Astrocyte of the cerebellum (primary cell): ENCODE measurements at regions not wholly inside any gene's neighbourhood (a gene's known extent, or its start where the extent isn't known, plus 50 kb on each side); places are given as distances from the start of the nearest gene placed in this dataset.
A peak's percentile ranks its signal among the peaks of the same experiment; 100 is the strongest.

Experiments used
- DNase-seq: peaks from one replicate; pipeline ENCODE4 v3.0.0-alpha.2; 2011; ENCODE audit warnings: low read depth
- H3K4me3 ChIP-seq: 2 replicates; pipeline ENCODE4 v1.5.1; 2011; ENCODE audit warnings: mild to moderate bottlenecking, low read depth, low read length, moderate library complexity
- CTCF ChIP-seq: IDR thresholded peaks from 2 replicates; pipeline ENCODE4 v1.5.1; 2012; ENCODE audit warnings: low read length, low read depth, moderate library complexity, mild to moderate bottlenecking; ENCODE audit errors: missing control alignments
- in situ Hi-C: cut with HindIII; loops from 2 replicates; pipeline ENCODE4 v1.10.0; 2017; ENCODE audit warnings: low sequenced_read_pairs

- in situ Hi-C loops = no loop called here
- TF ChIP-seq CTCF = no peak
- DNase-seq = no peak
- peak overlapping the region; percentile 43 for H3K4me3 ChIP-seq
Measured at GRCh38 chr13:74574964-74575728, 440.9 kb upstream of the KLF12 start.

- TF ChIP-seq CTCF = peak; percentile 13
- no peak overlapping the region for H3K4me3 ChIP-seq
- DNase-seq = no peak
- in situ Hi-C loops = no loop called here
Measured at GRCh38 chr13:74573654-74574053, 439.4 kb upstream of the KLF12 start.

GRCh38 chr13:74571811-74572210 lies 437.6 kb upstream of the KLF12 start:
- no peak overlapping the region for H3K4me3 ChIP-seq
- DNase-seq = no peak
- in situ Hi-C loops = no loop called here
- TF ChIP-seq CTCF = no peak

GRCh38 chr13:74570834-74571233 lies 436.6 kb upstream of the KLF12 start:
- no peak for TF ChIP-seq CTCF
- in situ Hi-C loops = no loop called here
- DNase-seq = peak; percentile 24
- H3K4me3 ChIP-seq = no peak overlapping the region

GRCh38 chr13:74570046-74570445 lies 435.8 kb upstream of the KLF12 start:
- no peak for TF ChIP-seq CTCF
- in situ Hi-C loops = no loop called here
- H3K4me3 ChIP-seq = no peak overlapping the region
- DNase-seq = no peak

GRCh38 chr13:74569251-74569650 lies 435.0 kb upstream of the KLF12 start:
- in situ Hi-C loops = no loop called here
- DNase-seq = no peak
- no peak overlapping the region for H3K4me3 ChIP-seq
- TF ChIP-seq CTCF = no peak
